Tibial artery (tissue), 4 donors: ENCODE measurements at regions not wholly inside any gene's neighbourhood (a gene's known extent, or its start where the extent isn't known, plus 50 kb on each side); places are given as distances from the start of the nearest gene placed in this dataset.
"Not testable (repeated sequence)": the region's sequence is repeated elsewhere in the genome, so short reads cannot be mapped to it uniquely, and the experiment has no call there.

Source experiments
- DNase-seq, 2 donors: peaks; one replicate each; pipeline ENCODE4 v3.0.0-alpha.2; 2019
- H3K27ac ChIP-seq, 2 donors: fragments of 200-600 bp; sonication (generic) in 1 of 2; 1 replicate in 1 of 2; 2 replicates in 1 of 2; pipeline ENCODE4 v1.5.1; 2018 to 2019; ENCODE audit warnings: mild to moderate bottlenecking in 1 of 2
- H3K27me3 ChIP-seq, 2 donors: fragments of 200-600 bp; sonication (generic) in 1 of 2; one replicate each; pipeline versions ENCODE4 v1.5.1 to v1.6.0; 2016 to 2019
- H3K36me3 ChIP-seq, 3 donors: fragments of 200-600 bp; sonication (generic) in 2 of 3; one replicate each; pipeline ENCODE4 v1.5.1; 2016 to 2019; ENCODE audit warnings: mild to moderate bottlenecking in 2 of 3
- H3K4me1 ChIP-seq, 4 donors: fragments of 200-600 bp; sonication (generic) in 2 of 4; 1 replicate in 3 of 4; 2 replicates in 1 of 4; pipeline ENCODE4 v1.5.1; 2016 to 2019
- H3K4me3 ChIP-seq, 2 donors: fragments of 200-600 bp; sonication (generic) in 1 of 2; 1 replicate in 1 of 2; 2 replicates in 1 of 2; pipeline ENCODE4 v1.5.1; 2018 to 2019; ENCODE audit warnings: mild to moderate bottlenecking in 2 of 2
- H3K9me3 ChIP-seq, 3 donors: fragments of 200-600 bp; sonication (generic) in 1 of 3; one replicate each; pipeline ENCODE4 v1.5.1; 2016 to 2019
- CTCF ChIP-seq, 2 experiments: fragments of 200-600 bp in 1 of 2; fragments of 450-650 bp in 1 of 2; IDR thresholded peaks; one replicate each; pipeline ENCODE4 v1.5.1; 2017 to 2019; ENCODE audit warnings: antibody characterized with exemption in 2 of 2, mild to moderate bottlenecking in 1 of 2, moderate library complexity in 1 of 2
- intact Hi-C: fragments of 100-400 bp; cut with DNase I; formaldehyde crosslinking; loops from one replicate; pipeline ENCODE4 v1.15.0; 2023; ENCODE audit warnings: low total_unique reads

GRCh38 chr1:112828716-112829115 lies 113.6 kb upstream of the PPM1J start:
- intact Hi-C loops, result no loop called here

GRCh38 chr1:112827391-112827790 lies 112.3 kb upstream of the PPM1J start:
- H3K27me3 ChIP-seq, H3K4me1 ChIP-seq, DNase-seq, H3K4me3 ChIP-seq, H3K9me3 ChIP-seq, H3K27ac ChIP-seq, intact Hi-C loops, H3K36me3 ChIP-seq: not testable (repeated sequence)

More at GRCh38 chr1:112828716-112829115, 113.6 kb upstream of the PPM1J start:
- no peak for DNase-seq
- TF ChIP-seq CTCF (IDR thresholded peaks at IDR 0.05), result no peak
- Histone ChIP-seq H3K36me3 (no peaks in the 10 kb centered on the region), H3K4me3 (no peak overlapping the region), H3K4me1 (no peaks in the 10 kb centered on the region), H3K27ac (no peak overlapping the region), H3K9me3 (no peaks in the 10 kb centered on the region), H3K27me3 (no peaks in the 10 kb centered on the region)

GRCh38 chr1:112826217-112826944 lies 111.2 kb upstream of the PPM1J start:
- no peak for DNase-seq
- no peaks in the 10 kb centered on the region for H3K9me3 ChIP-seq
- H3K4me3 ChIP-seq, result no peak overlapping the region
- no peaks in the 10 kb centered on the region for H3K4me1 ChIP-seq
- no peaks in the 10 kb centered on the region for H3K27me3 ChIP-seq
- no peak for TF ChIP-seq CTCF (IDR thresholded peaks at IDR 0.05)
- intact Hi-C loops, result no loop called here
- no peaks in the 10 kb centered on the region for H3K36me3 ChIP-seq
- H3K27ac ChIP-seq, result no peak overlapping the region

- H3K4me3 ChIP-seq, H3K36me3 ChIP-seq, intact Hi-C loops, H3K9me3 ChIP-seq, H3K27ac ChIP-seq, DNase-seq, H3K27me3 ChIP-seq, H3K4me1 ChIP-seq: not testable (repeated sequence)
These were observed 110.6 kb upstream of the PPM1J start for GRCh38 chr1:112825563-112826216.

- intact Hi-C loops, H3K4me1 ChIP-seq, H3K27me3 ChIP-seq, H3K36me3 ChIP-seq, DNase-seq, H3K4me3 ChIP-seq, H3K27ac ChIP-seq, H3K9me3 ChIP-seq: not testable (repeated sequence)
These were observed 109.9 kb upstream of the PPM1J start for GRCh38 chr1:112825075-112825474.

GRCh38 chr1:112821307-112822063 lies 106.4 kb upstream of the PPM1J start:
- H3K4me1 ChIP-seq, DNase-seq, H3K9me3 ChIP-seq, H3K27me3 ChIP-seq, H3K36me3 ChIP-seq, intact Hi-C loops, H3K4me3 ChIP-seq, H3K27ac ChIP-seq: not testable (repeated sequence)

- no peaks in the 10 kb centered on the region for H3K36me3 ChIP-seq
- no peak for TF ChIP-seq CTCF (IDR thresholded peaks at IDR 0.05)
- no peaks in the 10 kb centered on the region for H3K9me3 ChIP-seq
- DNase-seq, result no peak
- no peak overlapping the region for H3K27ac ChIP-seq
- intact Hi-C loops, result no loop called here
- H3K4me1 ChIP-seq, result no peaks in the 10 kb centered on the region
- no peak overlapping the region for H3K4me3 ChIP-seq
- no peaks in the 10 kb centered on the region for H3K27me3 ChIP-seq
These were observed 104.0 kb upstream of the PPM1J start for GRCh38 chr1:112818990-112819689.
